GM12864 (cell line): ENCODE measurements at regions not wholly inside any gene's neighbourhood (a gene's known extent, or its start where the extent isn't known, plus 50 kb on each side); places are given as distances from the start of the nearest gene placed in this dataset.

Experiments
- DNase-seq: peaks from one replicate; pipeline ENCODE4 v3.0.0-alpha.2; 2011; ENCODE audit warnings: low read depth
- H3K4me3 ChIP-seq: 2 replicates; pipeline ENCODE4 v1.5.1; 2011; ENCODE audit warnings: mild to moderate bottlenecking, low read depth, low read length, control low read depth
- CTCF ChIP-seq: IDR thresholded peaks from 2 replicates; pipeline ENCODE4 v1.5.1; 2011; ENCODE audit warnings: low read depth, mild to moderate bottlenecking, moderate library complexity, low read length, control low read depth, inconsistent platforms; ENCODE audit errors: missing control alignments

- no peak for DNase-seq
- no peak overlapping the region for H3K4me3 ChIP-seq
- TF ChIP-seq CTCF, result no peak
These were observed 631.4 kb upstream of the CDH2 start for GRCh38 chr18:28808373-28808772.

- H3K4me3 ChIP-seq, result no peak overlapping the region
- DNase-seq, result no peak
- no peak for TF ChIP-seq CTCF
These were observed 628.6 kb upstream of the CDH2 start for GRCh38 chr18:28805491-28805890.

- no peak for DNase-seq
- TF ChIP-seq CTCF, result no peak
- no peak overlapping the region for H3K4me3 ChIP-seq
These were observed 627.7 kb upstream of the CDH2 start for GRCh38 chr18:28804512-28805202.

GRCh38 chr18:28802546-28802945 lies 625.6 kb upstream of the CDH2 start:
- no peak for TF ChIP-seq CTCF
- H3K4me3 ChIP-seq, result no peak overlapping the region
- no peak for DNase-seq

- no peak for TF ChIP-seq CTCF
- no peak overlapping the region for H3K4me3 ChIP-seq
- no peak for DNase-seq
These were observed 624.9 kb upstream of the CDH2 start for GRCh38 chr18:28801876-28802275.

- TF ChIP-seq CTCF, result no peak
- DNase-seq, result no peak
- H3K4me3 ChIP-seq, result no peak overlapping the region
These were observed 617.7 kb upstream of the CDH2 start for GRCh38 chr18:28794459-28795245.
